ENCODE measurements at regions not wholly inside any gene's neighbourhood (a gene's known extent, or its start where the extent isn't known, plus 50 kb on each side); places are given as distances from the start of the nearest gene placed in this dataset.

GRCh38 chr9:16193066-16193465 is 640.2 kb downstream of the CCDC171 start:
- no peak for DNase-seq (ENCODE audit: low read depth in 4 of 4, low spot score in 3 of 4)

- DNase-seq (ENCODE audit: low read depth in 4 of 4, low spot score in 3 of 4), result no peak
Observed at GRCh38 chr9:16196206-16196605, 643.4 kb downstream of the CCDC171 start.

- no peak for DNase-seq (ENCODE audit: low read depth in 4 of 4, low spot score in 3 of 4)
Observed at GRCh38 chr9:16197578-16198370, 644.9 kb downstream of the CCDC171 start.

GRCh38 chr9:16198996-16199395 is 646.2 kb downstream of the CCDC171 start:
- no peak for DNase-seq (ENCODE audit: low read depth in 4 of 4, low spot score in 3 of 4)

- no peak for DNase-seq (ENCODE audit: low read depth in 4 of 4, low spot score in 3 of 4)
Observed at GRCh38 chr9:16202221-16202620, 649.4 kb downstream of the CCDC171 start.

- no peak for DNase-seq (ENCODE audit: low read depth in 4 of 4, low spot score in 3 of 4)
Observed at GRCh38 chr9:16202914-16203728, 650.3 kb downstream of the CCDC171 start.

GRCh38 chr9:16203729-16204573 is 651.1 kb downstream of the CCDC171 start:
- no peak for DNase-seq (ENCODE audit: low read depth in 4 of 4, low spot score in 3 of 4)

GRCh38 chr9:16205455-16205854 is 652.6 kb downstream of the CCDC171 start:
- no peak for DNase-seq (ENCODE audit: low read depth in 4 of 4, low spot score in 3 of 4)

- no peak for DNase-seq (ENCODE audit: low read depth in 4 of 4, low spot score in 3 of 4)
Observed at GRCh38 chr9:16206518-16206917, 653.7 kb downstream of the CCDC171 start.

- DNase-seq (ENCODE audit: low read depth in 4 of 4, low spot score in 3 of 4), result no peak
Observed at GRCh38 chr9:16207161-16207560, 654.3 kb downstream of the CCDC171 start.

GRCh38 chr9:16210440-16210839 is 657.6 kb downstream of the CCDC171 start:
- DNase-seq (ENCODE audit: low read depth in 4 of 4, low spot score in 3 of 4), result no peak

- no peak for DNase-seq (ENCODE audit: low read depth in 4 of 4, low spot score in 3 of 4)
Observed at GRCh38 chr9:16211946-16212345, 658.5 kb downstream of the BNC2 start.

GRCh38 chr9:16213781-16214515 is 656.5 kb downstream of the BNC2 start:
- peak in 3 of 4 donors; percentile 61 to 68 (median 61) for DNase-seq (ENCODE audit: low read depth in 4 of 4, low spot score in 3 of 4)

- no peak for DNase-seq (ENCODE audit: low read depth in 4 of 4, low spot score in 3 of 4)
Observed at GRCh38 chr9:16214677-16215352, 655.7 kb downstream of the BNC2 start.

GRCh38 chr9:16215353-16215680 is 655.2 kb downstream of the BNC2 start:
- DNase-seq (ENCODE audit: low read depth in 4 of 4, low spot score in 3 of 4), result no peak

- no peak for DNase-seq (ENCODE audit: low read depth in 4 of 4, low spot score in 3 of 4)
Observed at GRCh38 chr9:16217943-16218701, 652.3 kb downstream of the BNC2 start.

GRCh38 chr9:16221366-16221765 is 649.1 kb downstream of the BNC2 start:
- no peak for DNase-seq (ENCODE audit: low read depth in 4 of 4, low spot score in 3 of 4)

GRCh38 chr9:16221822-16222547 is 648.5 kb downstream of the BNC2 start:
- no peak for DNase-seq (ENCODE audit: low read depth in 4 of 4, low spot score in 3 of 4)

All from left renal pelvis (tissue), 4 donors.